Aorta (tissue), 5 donors: ENCODE measurements at regions not wholly inside any gene's neighbourhood (a gene's known extent, or its start where the extent isn't known, plus 50 kb on each side); places are given as distances from the start of the nearest gene placed in this dataset.

ENCODE experiments used
- ATAC-seq: fragments of 200-7000 bp; cut with Tn5 transposase; one replicate; pipeline ENCODE4 v1.9.1; 2022; ENCODE audit warnings: moderate library complexity; ENCODE audit not compliant: low FRiP score
- DNase-seq, 2 donors: peaks; one replicate each; pipeline ENCODE4 v3.0.0-alpha.2; 2020
- H3K27ac ChIP-seq, 2 donors: one replicate each; pipeline ENCODE4 v1.5.1; 2013; ENCODE audit warnings: low read length in 2 of 2, mild to moderate bottlenecking in 2 of 2, moderate library complexity in 2 of 2, control low read depth in 1 of 2, inconsistent platforms in 1 of 2, low read depth in 1 of 2
- H3K27me3 ChIP-seq, 2 donors: one replicate each; pipeline ENCODE4 v1.6.1; 2013; ENCODE audit warnings: control low read depth in 1 of 2, low read length in 1 of 2, mild to moderate bottlenecking in 1 of 2, moderate library complexity in 1 of 2; ENCODE audit not compliant: insufficient read depth in 2 of 2, control insufficient read depth in 1 of 2
- H3K36me3 ChIP-seq, 2 donors: one replicate each; pipeline ENCODE4 v1.6.1; 2013; ENCODE audit warnings: control low read depth in 1 of 2, low read length in 1 of 2, mild to moderate bottlenecking in 1 of 2; ENCODE audit not compliant: insufficient read depth in 2 of 2, control insufficient read depth in 1 of 2
- H3K4me1 ChIP-seq, 2 donors: one replicate each; pipeline ENCODE4 v1.6.1; 2013; ENCODE audit warnings: low read length in 2 of 2, control low read depth in 1 of 2, mild to moderate bottlenecking in 1 of 2, moderate library complexity in 1 of 2; ENCODE audit not compliant: insufficient read depth in 2 of 2, control insufficient read depth in 1 of 2
- H3K4me3 ChIP-seq, 2 donors: one replicate each; pipeline ENCODE4 v1.5.1; 2013; ENCODE audit warnings: low read length in 2 of 2, control low read depth in 1 of 2, mild to moderate bottlenecking in 1 of 2
- H3K9me3 ChIP-seq: one replicate; pipeline ENCODE4 v1.6.1; 2013; ENCODE audit warnings: mild to moderate bottlenecking, low read length; ENCODE audit not compliant: control insufficient read depth
- WGBS, 2 donors: extraction: QIAGEN DNeasy Blood & Tissue Kit; methylation state at CpG; one replicate each; pipeline ENCODE4 v1.1.7; 2013; 5-methylcytosine and 5-hydroxymethylcytosine counted together
- intact Hi-C, 2 donors: fragments of 100-400 bp; cut with DNase I; formaldehyde crosslinking; loops; one replicate each; pipeline versions ENCODE4 v1.14.2 to v1.15.0; 2022
- donor health status: healthy with polysubstance abuse.
- donor health status: Bipolar disorder and iron deficiency.
- donor health status: DM: no; HTN: no; CAD: no.
- donor health status: DM: no; HTN: no; CAD: no.
- donor health status: DM: yes; HTN: yes; CAD: no.

DNA sequence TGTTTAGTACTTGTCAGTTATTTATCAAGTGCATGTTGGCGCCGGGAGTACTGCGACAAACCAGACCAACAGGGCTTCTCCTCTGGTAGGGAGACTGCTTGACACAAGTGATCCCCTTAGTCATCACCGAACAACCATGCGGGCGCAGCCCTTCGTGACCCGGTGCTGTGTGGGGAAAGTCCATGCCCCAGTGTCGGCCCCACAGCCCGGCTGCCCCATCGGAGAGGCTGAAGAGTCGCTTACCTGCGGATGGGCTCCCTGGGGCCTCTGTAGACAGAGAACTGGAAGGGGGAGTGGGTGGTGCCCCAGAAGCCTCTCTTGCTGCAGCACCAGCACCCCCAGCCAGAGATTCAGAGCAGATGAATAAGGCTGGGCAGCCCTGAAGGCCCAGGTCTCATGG is 90.3 kb upstream of the PRR23E start:
- Histone ChIP-seq H3K4me3 (no peak overlapping the region), H3K36me3 (no peaks in the 10 kb centered on the region), H3K9me3 (no peaks in the 10 kb centered on the region), H3K4me1 (no peaks in the 10 kb centered on the region), H3K27me3 (no peaks in the 10 kb centered on the region), H3K27ac (no peak overlapping the region)
- ATAC-seq (no peak), DNase-seq (no peak)
- WGBS, 2 donors = 94 to 95% methylated on average over 13 of the region's 13 CpGs
- intact Hi-C loops = loop anchor here in 1 of 2 donors (5.0 kb wide), 1 partner anchor 170 kb away; no protein-coding TSS in a partner anchor

GRCh38 chr3:127103080-127103479 is 89.9 kb upstream of the PRR23E start:
- WGBS, 2 donors = 77% methylated on average over 10 of the region's 10 CpGs
- Histone ChIP-seq H3K27ac (no peak overlapping the region), H3K27me3 (no peaks in the 10 kb centered on the region), H3K9me3 (no peaks in the 10 kb centered on the region), H3K4me3 (no peak overlapping the region), H3K36me3 (no peaks in the 10 kb centered on the region), H3K4me1 (no peaks in the 10 kb centered on the region)
- DNase-seq (no peak), ATAC-seq (no peak)
- intact Hi-C loops = loop anchor here in 1 of 2 donors (5.0 kb wide), 1 partner anchor 169 kb away; no protein-coding TSS in a partner anchor

DNA sequence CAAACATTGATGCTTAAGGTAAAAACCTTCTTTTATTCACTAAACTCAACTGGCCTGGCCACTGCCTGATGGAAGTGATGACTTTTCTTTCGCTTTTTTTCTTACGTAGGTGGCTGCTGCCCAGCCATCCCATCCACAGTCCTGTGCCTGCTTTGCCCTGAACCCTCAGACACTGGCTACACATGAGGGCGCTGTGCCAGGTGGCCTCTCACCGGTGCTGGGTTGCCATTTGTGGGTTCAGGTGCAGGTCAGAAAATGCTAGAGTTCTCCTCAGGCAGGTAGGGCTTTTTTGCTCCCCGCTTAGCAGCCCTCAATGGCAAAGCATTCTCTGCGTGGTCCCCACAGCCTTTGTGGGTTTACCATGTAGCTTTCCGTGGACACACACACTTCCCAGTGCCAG is 88.3 kb upstream of the PRR23E start:
- Histone ChIP-seq H3K4me3 (no peak overlapping the region), H3K36me3 (no peaks in the 10 kb centered on the region), H3K4me1 (no peaks in the 10 kb centered on the region), H3K27ac (no peak overlapping the region), H3K27me3 (no peaks in the 10 kb centered on the region), H3K9me3 (no peaks in the 10 kb centered on the region)
- intact Hi-C loops = loop anchor here in 1 of 2 donors (5.0 kb wide), 1 partner anchor 168 kb away; no protein-coding TSS in a partner anchor
- WGBS, 2 donors = 85 to 86% methylated on average over 7 of the region's 7 CpGs
- DNase-seq (no peak), ATAC-seq (no peak)

DNA sequence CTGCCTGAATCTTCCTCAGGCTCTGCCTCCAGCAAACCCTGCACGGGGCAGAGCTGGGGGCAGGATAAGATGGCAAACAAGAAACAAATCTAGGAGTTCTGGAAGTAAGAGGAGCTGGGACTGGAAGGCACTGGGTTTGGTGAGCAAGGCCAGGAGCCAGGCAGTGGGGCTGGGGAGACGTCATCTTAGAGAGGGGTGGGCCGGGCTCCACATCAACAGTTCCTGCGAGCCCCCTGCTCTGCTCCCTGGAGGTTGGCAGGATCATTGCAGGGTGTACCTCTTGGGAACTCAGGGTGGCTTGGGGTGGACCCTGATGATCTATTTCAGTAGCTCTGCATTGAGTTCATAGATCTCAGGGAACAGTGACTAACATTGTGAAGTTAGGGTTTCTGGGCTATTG is 87.3 kb upstream of the PRR23E start:
- WGBS, 2 donors = 83 to 89% methylated on average over 4 of the region's 4 CpGs
- DNase-seq = no peak
- intact Hi-C loops = no loop called here

GRCh38 chr3:127106053-127106452 is 86.9 kb upstream of the PRR23E start:
- Histone ChIP-seq H3K9me3 (no peaks in the 10 kb centered on the region), H3K4me1 (no peaks in the 10 kb centered on the region), H3K27ac (no peak overlapping the region), H3K4me3 (no peak overlapping the region), H3K36me3 (no peaks in the 10 kb centered on the region), H3K27me3 (no peaks in the 10 kb centered on the region)
- intact Hi-C loops = no loop called here
- 93 to 96% methylated on average over 7 of the region's 7 CpGs for WGBS, 2 donors
- ATAC-seq (no peak), DNase-seq (no peak)

More for the DNA sequence above, 87.3 kb upstream of the PRR23E start:
- H3K4me3 ChIP-seq = no peak overlapping the region
- H3K36me3 ChIP-seq = no peaks in the 10 kb centered on the region
- no peaks in the 10 kb centered on the region for H3K27me3 ChIP-seq
- ATAC-seq = no peak
- no peak overlapping the region for H3K27ac ChIP-seq
- no peaks in the 10 kb centered on the region for H3K9me3 ChIP-seq
- H3K4me1 ChIP-seq = no peaks in the 10 kb centered on the region

- intact Hi-C loops = no loop called here
- H3K27ac ChIP-seq = no peak overlapping the region
- ATAC-seq (no peak), DNase-seq (no peak)
- H3K36me3 ChIP-seq = no peaks in the 10 kb centered on the region
- H3K27me3 ChIP-seq = no peaks in the 10 kb centered on the region
- no peaks in the 10 kb centered on the region for H3K9me3 ChIP-seq
- H3K4me3 ChIP-seq = no peak overlapping the region
- WGBS, 2 donors = 86% methylated on average over 9 of the region's 9 CpGs
- no peaks in the 10 kb centered on the region for H3K4me1 ChIP-seq
Observed at GRCh38 chr3:127106456-127106855, 86.5 kb upstream of the PRR23E start.

GRCh38 chr3:127107002-127107401 is 85.9 kb upstream of the PRR23E start:
- 88 to 91% methylated on average over 9 of the region's 9 CpGs for WGBS, 2 donors

GRCh38 chr3:127107491-127108375 is 85.2 kb upstream of the PRR23E start:
- H3K27me3 ChIP-seq = peaks cover 0 to 3% of the 10 kb centered on the region in 2 donors
- no peak overlapping the region for H3K4me3 ChIP-seq
- H3K9me3 ChIP-seq = peaks cover 3% of the 10 kb centered on the region
- ATAC-seq = no peak
- 95% methylated on average over 10 of the region's 10 CpGs for WGBS, 2 donors
- H3K36me3 ChIP-seq = no peaks in the 10 kb centered on the region
- H3K27ac ChIP-seq = no peak overlapping the region
- no peaks in the 10 kb centered on the region for H3K4me1 ChIP-seq
- intact Hi-C loops = no loop called here
- no peak for DNase-seq

More at GRCh38 chr3:127107002-127107401, 85.9 kb upstream of the PRR23E start:
- Histone ChIP-seq H3K27me3 (no peaks in the 10 kb centered on the region), H3K9me3 (no peaks in the 10 kb centered on the region), H3K27ac (no peak overlapping the region), H3K4me1 (no peaks in the 10 kb centered on the region), H3K36me3 (no peaks in the 10 kb centered on the region), H3K4me3 (no peak overlapping the region)
- intact Hi-C loops = no loop called here
- DNase-seq (no peak), ATAC-seq (no peak)

DNA sequence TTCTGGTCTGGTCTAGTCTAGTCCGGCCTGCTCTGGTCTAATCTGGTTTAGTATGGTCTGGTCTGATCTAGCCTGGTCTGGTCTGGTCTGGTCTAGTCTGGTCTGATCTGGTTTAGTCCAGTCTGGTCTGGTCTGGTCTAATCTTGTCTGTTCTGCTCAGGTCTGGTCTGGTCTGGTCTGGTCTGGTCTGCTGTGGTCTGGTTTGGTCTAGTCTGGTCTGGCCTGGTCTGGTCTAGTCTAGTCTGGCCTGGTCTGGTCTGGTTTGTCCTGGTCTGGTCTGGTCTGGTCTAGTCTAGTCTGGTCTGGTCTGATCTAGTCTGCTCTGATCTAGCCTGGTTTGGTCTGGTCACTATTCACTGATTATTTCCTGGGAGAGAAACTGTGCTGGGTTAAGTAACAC is 84.1 kb upstream of the PRR23E start:
- DNase-seq (no peak), ATAC-seq (no peak)
- Histone ChIP-seq H3K36me3 (no peaks in the 10 kb centered on the region), H3K4me1 (no peaks in the 10 kb centered on the region), H3K27me3 (peaks cover 0 to 3% of the 10 kb centered on the region in 2 donors), H3K4me3 (no peak overlapping the region), H3K27ac (no peak overlapping the region), H3K9me3 (peaks cover 4% of the 10 kb centered on the region)
- WGBS, 2 donors = 96 to 100% methylated on average over 1 of the region's 1 CpG
- intact Hi-C loops = no loop called here
